ENCODE measurements at regions not wholly inside any gene's neighbourhood (a gene's known extent, or its start where the extent isn't known, plus 50 kb on each side); places are given as distances from the start of the nearest gene placed in this dataset.

GRCh38 chr1:59232216-59232615 lies 64.7 kb upstream of the FGGY start:
- Mint-ChIP-seq H3K27me3 (no peaks in the 10 kb centered on the region), H3K27ac (ENCODE audit: low read depth) (no peak overlapping the region)

GRCh38 chr1:59233444-59233843 lies 63.5 kb upstream of the FGGY start:
- no peak overlapping the region for H3K27ac Mint-ChIP-seq (ENCODE audit: low read depth)
- no peaks in the 10 kb centered on the region for H3K4me1 Mint-ChIP-seq
- no peaks in the 10 kb centered on the region for H3K27me3 Mint-ChIP-seq
- H3K9me3 Mint-ChIP-seq = no peaks in the 10 kb centered on the region
- no peak overlapping the region for H3K4me3 Mint-ChIP-seq
- DNase-seq (ENCODE audit: low spot score in 2 of 2) (no peak), ATAC-seq (replicated peaks; ENCODE audit: extremely low read depth, poor library complexity, severe bottlenecking) (no peak)
- H3K36me3 Mint-ChIP-seq (ENCODE audit: insufficient read depth) = no peaks in the 10 kb centered on the region

More at GRCh38 chr1:59232216-59232615, 64.7 kb upstream of the FGGY start:
- no peaks in the 10 kb centered on the region for H3K9me3 Mint-ChIP-seq
- DNase-seq (ENCODE audit: low spot score in 2 of 2) = no peak
- H3K36me3 Mint-ChIP-seq (ENCODE audit: insufficient read depth) = no peaks in the 10 kb centered on the region
- no peak for ATAC-seq (replicated peaks; ENCODE audit: extremely low read depth, poor library complexity, severe bottlenecking)
- H3K4me3 Mint-ChIP-seq = no peak overlapping the region
- no peaks in the 10 kb centered on the region for H3K4me1 Mint-ChIP-seq

GRCh38 chr1:59236721-59237545 lies 60.0 kb upstream of the FGGY start:
- Mint-ChIP-seq H3K27me3 (peaks cover 9% of the 10 kb centered on the region), H3K27ac (ENCODE audit: low read depth) (no peak overlapping the region), H3K4me3 (no peak overlapping the region), H3K4me1 (no peaks in the 10 kb centered on the region), H3K36me3 (ENCODE audit: insufficient read depth) (no peaks in the 10 kb centered on the region), H3K9me3 (no peaks in the 10 kb centered on the region)
- DNase-seq (ENCODE audit: low spot score in 2 of 2) = no peak
- ATAC-seq (replicated peaks; ENCODE audit: extremely low read depth, poor library complexity, severe bottlenecking) = no peak

GRCh38 chr1:59237900-59238299 lies 59.0 kb upstream of the FGGY start:
- Mint-ChIP-seq H3K9me3 (no peaks in the 10 kb centered on the region), H3K4me1 (no peaks in the 10 kb centered on the region), H3K27me3 (peaks cover 10% of the 10 kb centered on the region), H3K4me3 (no peak overlapping the region), H3K36me3 (ENCODE audit: insufficient read depth) (no peaks in the 10 kb centered on the region), H3K27ac (ENCODE audit: low read depth) (no peak overlapping the region)
- DNase-seq (ENCODE audit: low spot score in 2 of 2) (no peak), ATAC-seq (replicated peaks; ENCODE audit: extremely low read depth, poor library complexity, severe bottlenecking) (no peak)

GRCh38 chr1:59238333-59238934 lies 58.5 kb upstream of the FGGY start:
- Mint-ChIP-seq H3K27me3 (peaks cover 10% of the 10 kb centered on the region), H3K9me3 (no peaks in the 10 kb centered on the region), H3K4me1 (no peaks in the 10 kb centered on the region), H3K4me3 (no peak overlapping the region), H3K27ac (ENCODE audit: low read depth) (no peak overlapping the region), H3K36me3 (ENCODE audit: insufficient read depth) (no peaks in the 10 kb centered on the region)
- no peak for ATAC-seq (replicated peaks; ENCODE audit: extremely low read depth, poor library complexity, severe bottlenecking)
- DNase-seq (ENCODE audit: low spot score in 2 of 2) = no peak

GRCh38 chr1:59238993-59239392 lies 57.9 kb upstream of the FGGY start:
- no peak for ATAC-seq (replicated peaks; ENCODE audit: extremely low read depth, poor library complexity, severe bottlenecking)
- H3K4me1 Mint-ChIP-seq = no peaks in the 10 kb centered on the region
- H3K4me3 Mint-ChIP-seq = no peak overlapping the region
- no peaks in the 10 kb centered on the region for H3K9me3 Mint-ChIP-seq
- DNase-seq (ENCODE audit: low spot score in 2 of 2) = no peak
- no peaks in the 10 kb centered on the region for H3K36me3 Mint-ChIP-seq (ENCODE audit: insufficient read depth)
- peaks cover 10% of the 10 kb centered on the region for H3K27me3 Mint-ChIP-seq
- H3K27ac Mint-ChIP-seq (ENCODE audit: low read depth) = no peak overlapping the region

GRCh38 chr1:59241909-59242308 lies 55.0 kb upstream of the FGGY start:
- DNase-seq (ENCODE audit: low spot score in 2 of 2) = no peak
- Mint-ChIP-seq H3K27ac (ENCODE audit: low read depth) (no peak overlapping the region), H3K4me1 (no peaks in the 10 kb centered on the region)

GRCh38 chr1:59242370-59242769 lies 54.5 kb upstream of the FGGY start:
- H3K9me3 Mint-ChIP-seq = peaks cover 7% of the 10 kb centered on the region
- no peak overlapping the region for H3K27ac Mint-ChIP-seq (ENCODE audit: low read depth)
- peaks cover 10% of the 10 kb centered on the region for H3K27me3 Mint-ChIP-seq
- no peak overlapping the region for H3K4me3 Mint-ChIP-seq
- no peaks in the 10 kb centered on the region for H3K36me3 Mint-ChIP-seq (ENCODE audit: insufficient read depth)
- ATAC-seq (replicated peaks; ENCODE audit: extremely low read depth, poor library complexity, severe bottlenecking) (no peak), DNase-seq (ENCODE audit: low spot score in 2 of 2) (no peak)
- H3K4me1 Mint-ChIP-seq = no peaks in the 10 kb centered on the region

More at GRCh38 chr1:59241909-59242308, 55.0 kb upstream of the FGGY start:
- peaks cover 7% of the 10 kb centered on the region for H3K9me3 Mint-ChIP-seq
- no peak for ATAC-seq (replicated peaks; ENCODE audit: extremely low read depth, poor library complexity, severe bottlenecking)
- no peak overlapping the region for H3K4me3 Mint-ChIP-seq
- no peaks in the 10 kb centered on the region for H3K36me3 Mint-ChIP-seq (ENCODE audit: insufficient read depth)
- H3K27me3 Mint-ChIP-seq = peaks cover 10% of the 10 kb centered on the region

GRCh38 chr1:59243550-59243949 lies 53.3 kb upstream of the FGGY start:
- no peaks in the 10 kb centered on the region for H3K4me1 Mint-ChIP-seq
- ATAC-seq (replicated peaks; ENCODE audit: extremely low read depth, poor library complexity, severe bottlenecking) = no peak
- H3K9me3 Mint-ChIP-seq = peaks cover 7% of the 10 kb centered on the region

GRCh38 chr1:59243978-59244377 lies 52.9 kb upstream of the FGGY start:
- Mint-ChIP-seq H3K4me3 (no peak overlapping the region), H3K27me3 (peaks cover 10% of the 10 kb centered on the region), H3K27ac (ENCODE audit: low read depth) (no peak overlapping the region), H3K9me3 (peaks cover 7% of the 10 kb centered on the region), H3K36me3 (ENCODE audit: insufficient read depth) (no peaks in the 10 kb centered on the region), H3K4me1 (no peaks in the 10 kb centered on the region)
- ATAC-seq (replicated peaks; ENCODE audit: extremely low read depth, poor library complexity, severe bottlenecking) (no peak), DNase-seq (ENCODE audit: low spot score in 2 of 2) (no peak)

More at GRCh38 chr1:59243550-59243949, 53.3 kb upstream of the FGGY start:
- Mint-ChIP-seq H3K27ac (ENCODE audit: low read depth) (no peak overlapping the region), H3K36me3 (ENCODE audit: insufficient read depth) (no peaks in the 10 kb centered on the region), H3K27me3 (peaks cover 10% of the 10 kb centered on the region), H3K4me3 (no peak overlapping the region)
- no peak for DNase-seq (ENCODE audit: low spot score in 2 of 2)

- H3K27ac Mint-ChIP-seq (ENCODE audit: low read depth) = no peak overlapping the region
- no peak overlapping the region for H3K4me3 Mint-ChIP-seq
- no peak for ATAC-seq (replicated peaks; ENCODE audit: extremely low read depth, poor library complexity, severe bottlenecking)
- H3K27me3 Mint-ChIP-seq = peaks cover 10% of the 10 kb centered on the region
- H3K36me3 Mint-ChIP-seq (ENCODE audit: insufficient read depth) = no peaks in the 10 kb centered on the region
- H3K9me3 Mint-ChIP-seq = peaks cover 7% of the 10 kb centered on the region
- DNase-seq (ENCODE audit: low spot score in 2 of 2) = no peak
- H3K4me1 Mint-ChIP-seq = no peaks in the 10 kb centered on the region
Measured at GRCh38 chr1:59244891-59245290, 52.0 kb upstream of the FGGY start.
